Tibial artery (tissue), 4 donors: ENCODE measurements at regions not wholly inside any gene's neighbourhood (a gene's known extent, or its start where the extent isn't known, plus 50 kb on each side); places are given as distances from the start of the nearest gene placed in this dataset.

Source experiments
- DNase-seq, 2 donors: peaks; one replicate each; pipeline ENCODE4 v3.0.0-alpha.2; 2019
- H3K27ac ChIP-seq, 2 donors: fragments of 200-600 bp; sonication (generic) in 1 of 2; 1 replicate in 1 of 2; 2 replicates in 1 of 2; pipeline ENCODE4 v1.5.1; 2018 to 2019; ENCODE audit warnings: mild to moderate bottlenecking in 1 of 2
- H3K27me3 ChIP-seq, 2 donors: fragments of 200-600 bp; sonication (generic) in 1 of 2; one replicate each; pipeline versions ENCODE4 v1.5.1 to v1.6.0; 2016 to 2019
- H3K36me3 ChIP-seq, 3 donors: fragments of 200-600 bp; sonication (generic) in 2 of 3; one replicate each; pipeline ENCODE4 v1.5.1; 2016 to 2019; ENCODE audit warnings: mild to moderate bottlenecking in 2 of 3
- H3K4me1 ChIP-seq, 4 donors: fragments of 200-600 bp; sonication (generic) in 2 of 4; 1 replicate in 3 of 4; 2 replicates in 1 of 4; pipeline ENCODE4 v1.5.1; 2016 to 2019
- H3K4me3 ChIP-seq, 2 donors: fragments of 200-600 bp; sonication (generic) in 1 of 2; 1 replicate in 1 of 2; 2 replicates in 1 of 2; pipeline ENCODE4 v1.5.1; 2018 to 2019; ENCODE audit warnings: mild to moderate bottlenecking in 2 of 2
- H3K9me3 ChIP-seq, 3 donors: fragments of 200-600 bp; sonication (generic) in 1 of 3; one replicate each; pipeline ENCODE4 v1.5.1; 2016 to 2019
- intact Hi-C: fragments of 100-400 bp; cut with DNase I; formaldehyde crosslinking; loops from one replicate; pipeline ENCODE4 v1.15.0; 2023; ENCODE audit warnings: low total_unique reads
- TF ChIP-seq, protein P1 (sequence below), 2 experiments: fragments of 200-600 bp in 1 of 2; fragments of 450-650 bp in 1 of 2; IDR thresholded peaks; one replicate each; pipeline ENCODE4 v1.5.1; 2017 to 2019; ENCODE audit warnings: antibody characterized with exemption in 2 of 2, mild to moderate bottlenecking in 1 of 2, moderate library complexity in 1 of 2

GRCh38 chr4:138298866-138299265 lies 56.7 kb upstream of the SLC7A11 start:
- H3K27ac ChIP-seq = no peak overlapping the region
- no peak overlapping the region for H3K4me3 ChIP-seq
- intact Hi-C loops = no loop called here
- H3K36me3 ChIP-seq = no peaks in the 10 kb centered on the region
- H3K4me1 ChIP-seq = no peaks in the 10 kb centered on the region
- TF ChIP-seq, protein P1, sequence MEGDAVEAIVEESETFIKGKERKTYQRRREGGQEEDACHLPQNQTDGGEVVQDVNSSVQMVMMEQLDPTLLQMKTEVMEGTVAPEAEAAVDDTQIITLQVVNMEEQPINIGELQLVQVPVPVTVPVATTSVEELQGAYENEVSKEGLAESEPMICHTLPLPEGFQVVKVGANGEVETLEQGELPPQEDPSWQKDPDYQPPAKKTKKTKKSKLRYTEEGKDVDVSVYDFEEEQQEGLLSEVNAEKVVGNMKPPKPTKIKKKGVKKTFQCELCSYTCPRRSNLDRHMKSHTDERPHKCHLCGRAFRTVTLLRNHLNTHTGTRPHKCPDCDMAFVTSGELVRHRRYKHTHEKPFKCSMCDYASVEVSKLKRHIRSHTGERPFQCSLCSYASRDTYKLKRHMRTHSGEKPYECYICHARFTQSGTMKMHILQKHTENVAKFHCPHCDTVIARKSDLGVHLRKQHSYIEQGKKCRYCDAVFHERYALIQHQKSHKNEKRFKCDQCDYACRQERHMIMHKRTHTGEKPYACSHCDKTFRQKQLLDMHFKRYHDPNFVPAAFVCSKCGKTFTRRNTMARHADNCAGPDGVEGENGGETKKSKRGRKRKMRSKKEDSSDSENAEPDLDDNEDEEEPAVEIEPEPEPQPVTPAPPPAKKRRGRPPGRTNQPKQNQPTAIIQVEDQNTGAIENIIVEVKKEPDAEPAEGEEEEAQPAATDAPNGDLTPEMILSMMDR (IDR thresholded peaks at IDR 0.05) = no peak
- DNase-seq = no peak
- H3K27me3 ChIP-seq = no peaks in the 10 kb centered on the region
- no peaks in the 10 kb centered on the region for H3K9me3 ChIP-seq

DNA sequence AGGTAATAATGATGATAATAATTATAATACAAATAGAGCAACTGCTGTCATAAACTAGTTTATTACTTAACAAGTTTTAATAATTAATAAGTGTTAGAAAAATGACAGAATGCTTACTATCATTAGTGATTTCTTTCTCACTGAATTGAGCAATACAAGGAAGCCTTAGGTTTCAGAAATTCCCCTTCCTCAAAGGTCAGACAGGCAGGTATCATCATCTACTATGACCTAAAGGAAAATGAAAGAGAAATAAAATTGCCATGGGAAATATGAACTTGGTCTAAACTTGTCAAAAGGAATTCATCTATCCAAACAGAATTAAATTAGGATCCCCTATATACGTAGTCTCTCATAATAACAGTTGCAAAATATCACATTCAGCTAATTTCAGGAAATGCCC lies 56.3 kb upstream of the SLC7A11 start:
- TF ChIP-seq, protein P1 (IDR thresholded peaks at IDR 0.05) = no peak
- no peaks in the 10 kb centered on the region for H3K9me3 ChIP-seq

GRCh38 chr4:138297743-138298405 lies 55.7 kb upstream of the SLC7A11 start:
- no peaks in the 10 kb centered on the region for H3K27me3 ChIP-seq
- no peaks in the 10 kb centered on the region for H3K9me3 ChIP-seq
- intact Hi-C loops = no loop called here
- H3K4me3 ChIP-seq = no peak overlapping the region
- no peak for DNase-seq
- H3K36me3 ChIP-seq = no peaks in the 10 kb centered on the region
- TF ChIP-seq, protein P1 (IDR thresholded peaks at IDR 0.05) = no peak
- no peak overlapping the region for H3K27ac ChIP-seq
- no peaks in the 10 kb centered on the region for H3K4me1 ChIP-seq

More for the DNA sequence above, 56.3 kb upstream of the SLC7A11 start:
- Histone ChIP-seq H3K4me1 (no peaks in the 10 kb centered on the region), H3K4me3 (no peak overlapping the region), H3K27me3 (no peaks in the 10 kb centered on the region), H3K36me3 (no peaks in the 10 kb centered on the region), H3K27ac (no peak overlapping the region)
- DNase-seq = no peak
- intact Hi-C loops = no loop called here

DNA sequence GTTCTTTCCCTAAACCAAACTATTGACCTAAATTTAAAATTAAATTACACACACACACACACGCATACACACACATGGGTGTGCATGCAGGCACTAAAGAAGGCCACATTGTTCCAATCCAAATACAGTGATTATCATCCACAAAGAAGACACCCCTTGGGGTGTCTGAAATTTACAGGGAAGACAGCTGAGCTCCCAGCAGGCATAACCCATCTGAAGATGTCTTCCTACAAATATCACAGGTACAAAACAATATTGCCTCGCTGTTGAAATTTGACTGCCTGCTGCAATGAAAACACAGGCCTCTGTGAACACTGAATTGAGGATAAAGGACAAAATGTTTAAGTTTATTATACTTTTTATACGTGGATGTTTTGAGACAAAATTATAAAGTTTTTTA lies 50.2 kb upstream of the SLC7A11 start:
- intact Hi-C loops = no loop called here
- no peak for DNase-seq
- Histone ChIP-seq H3K27ac (no peak overlapping the region), H3K4me3 (no peak overlapping the region), H3K27me3 (no peaks in the 10 kb centered on the region), H3K9me3 (no peaks in the 10 kb centered on the region), H3K36me3 (no peaks in the 10 kb centered on the region), H3K4me1 (no peaks in the 10 kb centered on the region)
- TF ChIP-seq, protein P1 (IDR thresholded peaks at IDR 0.05) = no peak
